Inferior parietal cortex (tissue), 1 donor: ENCODE measurements at regions not wholly inside any gene's neighbourhood (a gene's known extent, or its start where the extent isn't known, plus 50 kb on each side); places are given as distances from the start of the nearest gene placed in this dataset.

Experiments
- DNase-seq: peaks from one replicate; pipeline ENCODE4 v3.0.0-alpha.2; 2016; ENCODE audit errors: extremely low spot score

DNA sequence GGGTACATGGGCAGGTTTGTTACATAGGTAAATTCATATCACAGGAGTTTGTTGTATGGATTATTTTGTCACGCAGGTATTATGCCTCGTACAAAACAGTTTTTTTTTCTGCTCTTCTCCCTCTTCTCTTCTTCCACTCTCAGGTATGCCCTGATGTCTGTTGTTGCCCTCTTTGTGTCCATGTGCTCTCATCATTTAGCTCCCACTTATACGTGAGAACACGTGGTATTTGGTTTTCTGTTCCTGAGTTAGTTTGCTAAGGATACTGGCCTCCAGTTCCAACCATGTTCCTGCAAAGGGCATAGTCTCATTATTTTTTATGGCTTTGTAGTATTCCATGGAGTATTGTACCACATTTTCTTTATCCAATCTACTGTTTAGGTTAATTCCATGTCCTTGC, 65.7 kb downstream of the UNC5CL start:
- DNase-seq, result no peak

DNA sequence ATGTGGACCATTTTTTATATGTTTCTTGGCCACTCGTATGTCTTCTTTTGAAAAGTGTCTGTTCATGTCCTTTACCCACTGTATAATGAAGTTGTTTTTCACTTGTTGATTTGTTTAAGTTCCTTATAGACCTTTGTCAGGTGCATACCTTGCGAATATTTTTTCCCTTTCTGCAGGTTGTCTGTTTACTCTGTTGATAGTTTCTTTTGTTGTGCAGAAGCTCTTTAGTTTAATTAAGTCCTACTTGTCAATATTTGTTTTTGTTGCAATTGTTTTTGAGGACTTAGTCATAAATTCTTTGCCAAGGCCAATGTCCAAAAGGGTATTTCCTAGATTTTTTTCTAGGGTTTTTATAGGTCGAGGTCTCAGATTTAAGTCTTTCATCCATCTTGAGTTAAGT, 66.2 kb downstream of the UNC5CL start:
- no peak for DNase-seq

DNA sequence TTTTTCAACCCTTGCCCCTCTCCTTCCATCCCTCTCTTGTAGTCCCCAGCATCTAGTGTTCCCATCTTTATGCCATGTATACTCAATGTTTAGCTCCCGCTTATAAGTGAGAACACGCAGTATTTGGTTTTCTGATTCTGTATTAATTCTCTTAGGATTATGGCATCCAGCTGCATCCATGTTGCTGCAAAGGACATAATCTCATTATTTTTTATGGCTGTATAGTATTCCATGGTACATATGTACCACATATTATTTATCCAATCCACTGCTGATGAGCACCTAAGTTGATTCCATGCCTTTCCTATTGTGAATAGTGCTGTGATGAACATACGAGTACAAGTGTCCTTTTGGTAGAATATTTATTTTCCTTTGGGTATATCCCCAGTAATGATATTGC, 66.8 kb downstream of the UNC5CL start:
- no peak for DNase-seq

DNA sequence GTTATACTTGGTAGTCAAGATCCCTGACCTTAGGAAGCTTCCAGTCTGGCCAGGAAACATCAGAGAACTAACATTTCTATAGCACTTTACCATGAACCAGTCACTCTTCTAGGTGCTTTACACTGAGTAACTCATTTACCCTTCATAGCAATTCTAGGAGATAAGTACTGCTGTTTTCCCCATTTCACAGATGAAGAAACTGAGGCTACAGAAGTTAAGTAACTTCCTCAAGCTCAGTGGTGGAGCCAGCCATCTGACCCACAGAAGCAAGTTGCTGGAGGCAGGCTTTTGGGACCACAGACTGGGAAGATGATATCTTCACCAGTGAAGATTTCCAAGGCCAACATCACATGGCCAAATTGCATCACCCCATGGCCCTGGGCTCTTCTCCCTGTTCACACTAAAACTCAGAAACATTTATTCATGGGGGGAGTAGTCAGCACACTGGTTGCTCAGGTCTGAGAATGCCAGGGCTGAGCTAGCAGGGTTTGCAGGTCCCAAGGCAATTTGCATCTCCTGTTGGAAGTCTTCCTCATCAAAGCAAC, 70.3 kb downstream of the UNC5CL start:
- no peak for DNase-seq

DNA sequence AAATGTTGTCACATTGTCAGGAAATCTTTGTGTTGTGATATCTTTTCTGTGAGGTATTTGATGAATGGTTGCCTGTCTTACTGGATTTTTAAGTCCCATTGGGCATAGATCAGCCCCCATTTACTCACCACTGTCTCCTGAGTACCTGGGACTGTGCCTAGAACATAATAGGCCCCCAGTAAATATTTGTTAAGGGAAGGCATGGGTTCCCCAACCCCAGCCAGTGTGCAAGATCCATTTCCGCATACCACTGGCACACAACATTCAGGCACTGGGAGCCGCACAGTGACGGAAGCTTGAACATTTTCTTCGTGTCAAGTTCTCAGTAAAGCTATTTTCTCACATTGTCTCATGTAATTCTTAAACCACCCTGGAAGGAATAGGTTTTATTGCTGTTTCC, 72.2 kb downstream of the UNC5CL start:
- DNase-seq, result no peak

DNA sequence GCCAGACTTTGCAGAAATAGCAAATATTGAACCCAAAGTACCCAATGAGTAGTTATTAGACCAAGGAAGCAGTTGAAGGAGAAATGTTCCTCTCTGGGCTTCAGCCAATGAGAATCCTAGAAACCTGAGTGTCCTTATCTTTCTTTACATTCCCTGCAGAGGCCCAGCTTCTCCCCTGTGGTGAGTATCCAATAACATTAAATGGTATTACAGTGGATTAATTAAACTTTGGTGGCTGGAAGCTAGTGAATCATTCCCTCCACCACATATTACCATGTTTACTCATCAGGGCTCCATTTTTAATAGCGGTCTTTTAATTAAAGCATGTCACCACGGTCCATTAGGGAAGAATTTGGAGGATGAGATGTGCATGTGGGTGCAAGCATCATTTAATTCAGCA, 74.0 kb downstream of the UNC5CL start:
- no peak for DNase-seq

DNA sequence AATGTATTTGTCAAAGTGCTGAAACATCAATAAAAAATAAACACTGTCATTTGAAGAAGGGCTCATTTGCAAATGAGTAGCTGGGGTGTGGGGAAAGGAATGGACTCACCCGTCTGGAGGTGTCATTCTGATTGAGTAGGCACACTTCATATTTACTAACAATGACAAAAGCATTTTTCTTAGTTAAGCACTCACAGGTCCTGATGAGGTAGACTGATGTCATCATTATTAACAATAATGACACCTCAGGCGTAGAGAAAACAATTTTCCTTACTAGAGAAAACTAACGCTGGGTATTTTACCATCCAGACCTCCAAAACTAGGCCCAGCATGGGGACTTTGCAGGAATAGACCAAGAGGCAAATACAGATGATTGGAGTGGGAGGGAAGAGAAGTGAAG, 76.0 kb downstream of the UNC5CL start:
- no peak for DNase-seq

DNA sequence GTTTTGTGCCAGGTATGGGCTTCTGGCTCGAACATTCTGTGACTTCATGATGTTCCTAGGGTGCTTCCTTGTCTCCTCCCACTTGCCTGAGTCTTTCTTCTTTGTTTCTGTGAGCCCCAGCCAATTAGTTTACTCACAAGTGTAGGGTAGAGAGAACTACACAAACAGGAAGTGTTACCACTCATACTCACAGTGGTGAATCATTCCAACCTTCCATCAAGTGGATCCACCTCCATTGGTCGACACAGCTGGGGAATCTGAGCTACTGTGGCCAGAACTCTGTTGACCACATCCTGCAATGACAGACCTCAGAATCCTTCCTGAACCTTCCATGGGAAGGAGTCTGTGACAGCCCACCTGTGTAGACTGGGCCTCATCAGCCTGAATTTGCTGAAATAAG, 76.8 kb downstream of the UNC5CL start:
- DNase-seq, result no peak

DNA sequence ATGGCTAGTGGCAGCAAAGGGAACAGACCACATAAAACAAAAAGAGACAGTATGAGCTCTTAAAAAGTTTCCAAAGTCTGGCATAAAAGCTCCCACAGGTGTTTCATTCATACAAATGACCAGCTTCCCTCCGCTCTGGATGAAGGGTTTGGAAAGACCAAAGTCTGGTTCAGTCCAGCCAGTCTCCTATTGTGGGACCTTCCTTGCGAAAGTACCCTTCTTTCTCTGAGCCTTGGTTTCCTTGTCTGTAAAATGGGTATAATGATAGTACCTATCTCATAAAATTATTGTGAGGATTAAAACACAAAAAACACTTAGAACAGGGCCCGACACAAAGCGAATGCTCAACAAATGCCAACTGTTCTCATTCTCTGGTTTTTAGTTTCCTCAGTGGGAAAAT, 77.2 kb downstream of the UNC5CL start:
- no peak for DNase-seq

DNA sequence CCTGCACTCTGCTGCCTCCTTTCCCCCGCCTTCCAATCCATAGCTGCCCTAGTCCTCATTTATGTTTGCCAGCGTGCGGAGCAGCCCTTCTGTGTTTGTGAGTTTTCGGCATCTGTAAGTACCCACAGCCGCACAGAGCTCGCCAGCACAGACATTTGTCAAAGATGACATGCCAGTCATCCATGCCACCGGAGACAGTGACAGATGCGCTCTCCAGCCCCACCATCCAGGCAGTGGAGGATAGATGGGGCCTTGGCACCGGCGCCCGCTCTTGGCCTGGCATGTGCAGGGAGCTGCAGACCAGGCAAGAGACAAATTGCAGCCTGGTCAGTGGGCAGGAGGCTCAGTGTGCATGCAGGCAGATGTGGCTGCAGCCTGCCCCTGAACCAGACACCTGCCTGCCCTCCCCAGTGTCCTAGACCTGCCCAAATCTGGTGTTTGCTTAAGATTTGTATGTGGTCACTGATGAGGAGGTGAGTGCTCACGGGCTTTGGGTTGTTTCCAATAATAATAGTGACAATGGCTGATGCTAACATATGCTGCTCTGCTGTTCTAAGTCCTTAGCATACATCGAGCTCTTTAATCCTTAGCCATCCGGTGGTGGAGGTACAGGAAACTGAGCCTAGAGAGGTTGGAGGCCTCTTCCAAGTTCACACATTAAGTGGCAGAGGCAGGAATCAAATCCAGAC, 78.1 kb downstream of the UNC5CL start:
- DNase-seq, result no peak

DNA sequence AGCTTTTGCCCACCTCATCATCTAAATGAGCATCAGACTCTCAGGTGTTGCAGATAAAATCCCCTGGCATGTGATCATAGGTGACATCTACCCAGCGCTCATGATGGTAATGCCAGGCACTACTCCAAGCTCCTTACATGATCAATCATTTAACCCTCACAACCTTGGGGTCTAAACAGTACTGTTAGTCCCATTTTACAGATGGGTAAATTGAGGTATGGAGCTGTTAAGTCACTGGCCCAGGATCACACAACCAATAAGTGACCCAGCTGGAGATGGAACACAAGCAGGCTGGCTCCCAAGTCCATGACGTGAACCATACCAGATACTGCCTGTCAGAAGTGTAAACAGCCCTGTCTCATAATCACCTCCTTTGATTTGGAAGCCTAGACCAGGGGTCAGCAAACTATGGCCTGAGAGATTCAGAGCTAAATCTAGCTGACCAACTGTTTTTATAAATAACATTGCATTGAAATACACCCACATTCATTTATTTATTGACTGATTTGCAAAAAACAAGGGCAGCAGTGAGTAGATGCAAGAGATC, 79.2 kb downstream of the UNC5CL start:
- no peak for DNase-seq

DNA sequence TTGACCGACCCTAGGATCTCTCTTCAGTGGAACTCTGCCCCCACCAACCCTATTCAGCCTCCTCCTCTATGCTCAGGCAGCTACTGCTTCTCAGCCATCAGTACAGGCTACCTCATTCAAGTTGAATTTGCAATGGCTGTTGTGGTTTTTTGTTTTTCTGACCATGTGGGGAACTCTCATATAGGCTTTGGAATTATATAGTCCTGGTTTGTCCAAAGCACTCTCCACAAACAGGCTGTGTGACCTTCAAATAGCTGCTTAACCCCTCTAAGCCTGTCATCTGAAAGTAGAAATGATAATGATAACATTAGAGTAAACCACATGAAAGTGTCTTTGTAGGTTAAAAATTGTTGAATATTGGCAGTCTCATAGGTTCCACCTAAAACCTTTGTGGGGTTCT, 80.3 kb downstream of the UNC5CL start:
- DNase-seq, result no peak

DNA sequence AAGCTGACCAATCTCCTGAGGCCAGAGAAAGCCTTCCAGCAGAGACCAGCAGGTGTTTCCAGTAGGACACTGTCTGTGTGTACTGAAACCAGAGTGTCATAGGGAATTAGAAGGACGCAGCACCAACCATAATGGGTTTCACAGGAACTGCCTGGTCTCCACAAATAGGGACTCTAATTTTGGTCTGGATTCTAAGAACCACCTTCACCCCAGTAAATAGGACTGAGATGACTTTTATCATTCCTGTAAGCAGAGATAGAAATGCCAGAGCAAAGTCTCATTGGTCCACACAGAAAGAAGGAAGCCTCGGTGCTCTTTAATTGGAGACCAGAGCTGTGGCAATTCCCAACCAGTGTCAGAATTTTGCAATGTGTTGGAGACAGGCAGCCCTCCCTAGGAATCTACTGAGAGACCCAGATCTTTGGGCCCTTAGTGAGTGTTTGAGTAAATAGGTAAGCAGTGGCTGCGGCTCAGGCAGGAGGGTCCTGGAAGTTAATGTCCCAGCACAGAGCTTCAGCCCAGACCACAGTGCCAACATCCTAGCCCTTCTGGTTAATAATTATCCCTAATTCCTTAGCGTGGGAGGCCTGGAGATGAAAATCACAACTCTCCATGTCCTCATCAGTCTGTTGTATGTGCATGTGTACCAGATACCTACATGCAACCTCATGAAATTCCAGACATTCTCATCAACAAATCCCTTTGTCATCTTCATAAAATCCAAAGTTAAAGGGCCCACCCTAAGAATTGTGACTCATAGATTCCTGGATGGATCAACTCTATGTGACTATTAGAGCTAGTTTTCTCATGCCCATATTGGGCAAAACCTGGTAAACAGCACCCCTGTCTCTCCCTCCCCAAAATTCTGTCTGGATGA, 81.2 kb downstream of the UNC5CL start:
- no peak for DNase-seq

DNA sequence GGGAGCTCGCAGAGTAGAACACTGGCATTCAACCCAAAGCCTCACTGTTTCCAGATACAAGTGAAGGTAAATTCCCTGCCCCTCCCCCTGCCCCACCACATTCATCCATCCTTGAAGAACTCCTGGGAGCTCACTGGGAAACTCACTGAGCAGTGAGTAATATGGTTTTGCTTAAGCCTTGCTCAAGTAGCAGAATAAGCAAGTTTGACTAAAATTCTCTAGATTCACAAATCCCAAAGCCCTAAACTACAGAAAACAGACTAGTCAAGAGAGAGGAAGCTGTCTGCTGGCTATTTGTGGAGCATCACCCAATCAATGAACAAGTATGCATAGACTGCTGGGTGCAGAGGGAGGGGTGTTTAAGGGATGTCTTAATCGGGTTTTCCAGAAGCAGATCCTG, 82.1 kb downstream of the UNC5CL start:
- DNase-seq, result no peak

DNA sequence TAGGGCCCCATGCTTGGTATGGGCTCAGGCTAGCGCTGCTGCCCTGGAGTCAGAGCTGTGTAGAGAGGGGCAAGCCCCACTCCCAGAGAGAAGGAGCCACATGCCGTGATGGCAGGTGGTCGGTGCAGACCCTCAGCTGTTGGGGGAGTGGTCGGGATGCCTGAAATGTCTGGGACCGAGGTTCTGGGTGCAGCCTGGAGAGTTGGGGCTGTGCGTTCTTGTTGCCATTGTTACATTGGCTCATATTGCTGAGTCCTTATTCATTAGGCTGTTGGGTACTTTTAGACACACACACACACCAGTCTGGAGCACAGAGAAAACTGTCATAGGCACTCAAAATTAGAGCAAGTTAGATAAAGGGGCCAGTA, 83.9 kb downstream of the UNC5CL start:
- DNase-seq, result no peak

DNA sequence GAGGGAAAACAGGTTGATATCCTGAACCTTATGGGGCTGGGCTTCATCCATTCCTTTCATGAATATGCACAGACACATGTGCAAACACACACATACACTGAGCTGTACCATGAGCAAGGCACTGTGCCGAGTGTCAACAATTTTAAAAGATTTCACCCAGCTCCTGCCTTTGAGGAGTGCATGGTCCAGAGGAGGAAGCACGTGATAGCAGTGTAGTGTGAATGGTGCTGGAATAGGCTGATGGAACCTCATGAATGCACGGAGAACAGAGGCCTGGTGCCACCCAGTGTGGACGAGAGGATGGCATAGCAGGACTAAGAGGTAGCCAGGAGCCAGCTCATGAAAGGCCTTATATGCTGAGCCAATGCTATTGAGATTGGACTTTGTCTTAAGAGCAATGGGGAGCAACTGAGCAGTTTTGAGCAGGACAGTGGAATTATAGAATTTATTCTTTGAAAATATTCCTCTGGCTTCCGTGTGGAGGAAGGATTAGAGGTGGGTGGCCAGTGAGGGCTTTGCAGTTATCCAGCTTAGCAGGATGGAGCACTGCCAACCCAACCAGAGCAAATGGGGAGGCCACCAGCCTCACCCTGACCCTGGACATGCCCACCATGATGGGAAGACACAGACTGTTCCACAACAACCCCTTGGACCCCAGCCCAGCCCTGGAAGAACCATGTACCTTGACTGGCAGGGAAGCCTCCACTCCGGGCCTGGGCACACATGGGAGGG, 84.4 kb downstream of the UNC5CL start:
- no peak for DNase-seq

DNA sequence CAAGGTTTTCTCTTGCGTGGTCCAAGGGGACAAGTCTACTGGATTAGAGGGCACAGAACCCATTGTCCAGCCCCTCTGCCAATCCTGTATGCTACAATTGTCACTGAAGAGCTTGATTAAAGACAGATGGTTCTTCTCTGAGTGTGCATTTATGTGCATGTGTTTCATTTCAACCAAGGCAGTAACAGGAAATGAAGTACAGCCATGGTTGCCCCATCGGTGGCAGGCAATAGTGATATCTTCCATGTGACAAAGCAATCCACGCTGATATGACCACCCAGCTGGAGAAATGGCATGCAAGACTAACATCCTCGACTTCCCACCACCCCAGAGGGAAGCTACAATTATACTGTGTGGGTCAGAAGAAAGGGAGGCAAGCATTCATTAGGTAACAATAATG, 85.5 kb downstream of the UNC5CL start:
- no peak for DNase-seq

DNA sequence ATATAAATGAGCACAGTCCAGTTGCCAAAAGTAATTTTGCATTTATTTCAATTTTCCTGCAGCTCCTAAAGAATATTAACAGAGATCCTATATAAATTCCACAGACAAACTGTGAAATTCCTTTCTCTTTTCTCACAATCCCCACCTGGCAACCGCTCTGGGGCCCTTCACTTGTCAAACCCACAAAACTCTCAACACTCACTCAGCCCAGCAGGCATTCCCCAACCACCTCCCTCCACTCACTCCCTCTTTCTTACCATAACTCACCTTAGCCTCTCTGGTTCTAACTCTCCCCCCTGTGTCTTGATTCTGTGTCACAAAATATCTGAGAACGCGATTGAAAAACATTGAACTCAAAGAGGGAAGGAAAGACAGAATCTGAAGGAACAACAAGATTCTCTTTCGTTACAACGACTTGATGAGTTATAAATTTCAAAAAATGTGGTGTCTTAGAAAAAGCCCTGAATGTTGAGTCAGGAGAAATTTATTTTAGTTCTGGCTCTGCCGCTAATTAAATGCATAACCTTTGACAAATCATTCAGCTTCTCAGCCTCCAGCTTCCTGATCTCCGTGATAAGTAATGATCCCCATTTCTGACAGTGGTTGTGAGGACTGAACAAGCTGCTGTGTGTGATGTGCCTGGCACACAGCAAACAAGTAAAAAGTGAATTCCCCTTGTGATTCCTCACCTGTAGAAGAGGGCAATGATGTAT, 87.9 kb downstream of the UNC5CL start:
- no peak for DNase-seq

DNA sequence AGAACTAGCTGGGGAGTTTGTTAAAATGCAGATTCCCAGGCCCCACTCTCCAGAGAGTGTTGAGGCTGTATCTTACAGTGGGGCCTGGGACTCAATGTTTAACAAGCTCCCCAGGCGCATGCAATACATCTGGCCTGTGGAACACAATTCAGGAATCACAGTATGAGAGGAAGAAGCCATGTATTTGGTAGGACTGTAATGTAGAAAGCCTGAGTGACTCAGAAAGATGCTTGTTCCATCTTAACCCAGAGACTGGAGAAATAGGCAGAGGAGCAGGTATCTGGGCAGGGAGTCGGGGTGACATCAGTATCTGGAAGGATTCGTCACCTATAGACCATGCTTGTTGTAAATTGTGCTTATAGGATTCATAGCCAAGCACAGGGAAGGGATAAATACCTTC, 90.5 kb downstream of the UNC5CL start:
- no peak for DNase-seq

DNA sequence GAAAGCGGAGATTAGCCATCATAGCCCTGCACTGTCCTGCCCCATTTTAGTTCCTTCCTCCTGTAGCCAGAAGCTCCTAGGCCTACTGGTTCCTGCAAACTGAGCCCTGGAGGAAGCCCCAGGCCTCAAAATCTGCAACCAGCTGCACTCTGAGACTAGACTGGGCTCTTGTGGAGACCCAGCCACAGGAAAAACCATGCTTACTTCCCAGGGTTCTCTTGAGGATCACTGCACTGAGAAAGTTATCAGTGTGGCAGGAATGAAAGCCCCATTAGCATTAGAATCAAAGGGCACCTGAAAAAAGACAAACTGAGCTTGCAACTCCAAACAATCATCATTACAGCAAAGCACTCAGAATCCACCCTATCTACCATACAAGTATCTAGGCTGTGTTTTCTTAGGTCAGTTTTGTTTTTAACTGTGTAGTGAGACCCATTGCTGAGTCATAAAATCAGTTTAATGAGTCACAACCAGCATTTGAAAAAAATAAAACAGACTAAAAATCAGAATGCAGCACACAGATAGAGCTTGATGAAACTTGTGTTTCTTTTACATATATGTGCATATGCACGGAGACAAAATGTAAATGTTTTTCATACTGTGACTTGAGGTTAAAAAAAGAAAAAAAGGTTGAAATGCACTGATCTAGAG, 91.0 kb downstream of the UNC5CL start:
- DNase-seq, result no peak

DNA sequence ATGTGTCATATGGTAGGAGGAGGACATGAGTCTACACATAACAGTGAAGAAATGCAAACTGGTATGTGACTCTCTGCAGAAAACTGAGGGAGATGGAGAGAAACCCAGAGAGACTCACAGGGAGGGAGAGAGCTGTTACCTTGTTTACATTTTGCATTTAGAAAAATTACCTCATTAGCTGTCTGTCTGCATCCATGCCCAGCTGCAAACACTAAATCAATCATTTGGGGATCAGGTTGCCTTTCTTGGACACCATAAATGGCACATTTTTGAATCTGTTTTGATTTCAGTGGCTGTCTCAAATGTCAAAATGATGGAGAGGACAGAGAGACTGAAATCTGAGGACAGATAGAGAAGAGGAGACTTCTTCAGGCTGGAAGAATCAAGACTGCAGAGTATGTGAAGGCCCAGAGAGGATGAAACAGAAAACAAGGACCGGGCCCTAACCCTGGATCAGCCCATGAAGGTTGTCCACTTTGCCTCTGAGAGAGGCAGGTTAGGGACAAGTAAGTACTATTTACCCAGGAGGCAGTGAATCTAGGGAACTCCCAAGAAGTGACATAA, 92.2 kb downstream of the UNC5CL start:
- DNase-seq, result no peak
